K562 (cell line): ENCODE measurements at regions not wholly inside any gene's neighbourhood (a gene's known extent, or its start where the extent isn't known, plus 50 kb on each side); places are given as distances from the start of the nearest gene placed in this dataset.
A peak's percentile ranks its signal among the peaks of the same experiment; 100 is the strongest.

Experiments used
- ARID2 ChIP-seq: fragments of 450-650 bp; IDR thresholded peaks from 2 replicates; pipeline ENCODE4 v1.6.1; 2017; ENCODE audit warnings: antibody characterized with exemption, mild to moderate bottlenecking
- CHD2 ChIP-seq: IDR thresholded peaks from 2 replicates; pipeline ENCODE4 v1.6.1; 2011; ENCODE audit warnings: low read depth, low read length
- HMG20A ChIP-seq: fragments of 450-650 bp; formaldehyde crosslinking; conservative IDR thresholded peaks from 2 replicates; pipeline ENCODE4 v1.4.0; 2020; ENCODE audit warnings: mild to moderate bottlenecking, mixed read lengths
- HNRNPUL1 ChIP-seq: fragments of 200-400 bp; formaldehyde crosslinking; IDR thresholded peaks from 2 replicates; pipeline ENCODE4 v1.6.1; 2017; ENCODE audit warnings: low read length
- KDM4B ChIP-seq, 2 experiments: fragments of 450-650 bp in 1 of 2; sonication (generic) in 1 of 2; IDR thresholded peaks; 2 replicates each; pipeline ENCODE4 v1.6.1; 2016 to 2017; ENCODE audit warnings: borderline replicate concordance in 2 of 2, antibody characterized with exemption in 1 of 2, low read depth in 1 of 2, mild to moderate bottlenecking in 1 of 2
- PHF21A ChIP-seq: fragments of 450-650 bp; IDR thresholded peaks from 2 replicates; pipeline ENCODE4 v1.6.1; 2017; ENCODE audit warnings: low read depth, borderline replicate concordance
- PRPF4 ChIP-seq: fragments of 200-400 bp; formaldehyde crosslinking; IDR thresholded peaks from one replicate; pipeline ENCODE4 v1.6.1; 2017; ENCODE audit warnings: low read length, low read depth, mild to moderate bottlenecking; ENCODE audit not compliant: insufficient read depth, poor library complexity, severe bottlenecking
- SRSF1 ChIP-seq: fragments of 200-400 bp; formaldehyde crosslinking; IDR thresholded peaks from 2 replicates; pipeline ENCODE4 v1.6.1; 2017; ENCODE audit warnings: mild to moderate bottlenecking, low read depth, low read length, moderate library complexity
- U2AF2 ChIP-seq: fragments of 200-400 bp; formaldehyde crosslinking; optimal IDR thresholded peaks from 2 replicates; pipeline ENCODE3; 2017; ENCODE audit warnings: low read depth, mild to moderate bottlenecking, low read length
- ZC3H11A ChIP-seq: IDR thresholded peaks from 2 replicates; pipeline ENCODE4 v1.6.1; 2012; ENCODE audit warnings: low read depth, low read length, improper control_type of control experiment
- ZNF134 ChIP-seq: fragments of 250-450 bp; sonication (Bioruptor Pico); conservative IDR thresholded peaks from 2 replicates; pipeline ENCODE4 v1.4.0; 2020
- TF ChIP-seq, protein P1 (sequence below): fragments of 250-450 bp; sonication (Bioruptor Pico); IDR thresholded peaks from 2 replicates; pipeline ENCODE4 v1.9.0; 2021; ENCODE audit warnings: mild to moderate bottlenecking
- TF ChIP-seq, protein P2 (sequence below): fragments of 450-650 bp; formaldehyde crosslinking; conservative IDR thresholded peaks from 2 replicates; pipeline ENCODE4 v1.4.0; 2022; ENCODE audit warnings: mild to moderate bottlenecking, missing genetic modification characterization
- TF ChIP-seq, protein P3 (sequence below), 2 experiments: fragments of 450-650 bp in 1 of 2; sonication (generic) in 1 of 2; formaldehyde crosslinking in 1 of 2; IDR thresholded peaks in 1 of 2; conservative IDR thresholded peaks in 1 of 2; 2 replicates each; pipeline versions ENCODE4 v1.6.1 to v1.8.1; 2016 to 2023; ENCODE audit warnings: mild to moderate bottlenecking in 2 of 2, moderate library complexity in 2 of 2, inconsistent platforms in 1 of 2, missing genetic modification reagents in 1 of 2
- TF ChIP-seq, protein P4 (sequence below): sonication (generic); formaldehyde crosslinking; IDR thresholded peaks from 2 replicates; pipeline ENCODE4 v1.4.0; 2020; ENCODE audit warnings: mild to moderate bottlenecking, missing genetic modification reagents
- TF ChIP-seq, protein P5 (sequence below): sonication (generic); formaldehyde crosslinking; IDR thresholded peaks from 2 replicates; pipeline ENCODE4 v1.8.1; 2022; ENCODE audit warnings: missing genetic modification reagents

DNA sequence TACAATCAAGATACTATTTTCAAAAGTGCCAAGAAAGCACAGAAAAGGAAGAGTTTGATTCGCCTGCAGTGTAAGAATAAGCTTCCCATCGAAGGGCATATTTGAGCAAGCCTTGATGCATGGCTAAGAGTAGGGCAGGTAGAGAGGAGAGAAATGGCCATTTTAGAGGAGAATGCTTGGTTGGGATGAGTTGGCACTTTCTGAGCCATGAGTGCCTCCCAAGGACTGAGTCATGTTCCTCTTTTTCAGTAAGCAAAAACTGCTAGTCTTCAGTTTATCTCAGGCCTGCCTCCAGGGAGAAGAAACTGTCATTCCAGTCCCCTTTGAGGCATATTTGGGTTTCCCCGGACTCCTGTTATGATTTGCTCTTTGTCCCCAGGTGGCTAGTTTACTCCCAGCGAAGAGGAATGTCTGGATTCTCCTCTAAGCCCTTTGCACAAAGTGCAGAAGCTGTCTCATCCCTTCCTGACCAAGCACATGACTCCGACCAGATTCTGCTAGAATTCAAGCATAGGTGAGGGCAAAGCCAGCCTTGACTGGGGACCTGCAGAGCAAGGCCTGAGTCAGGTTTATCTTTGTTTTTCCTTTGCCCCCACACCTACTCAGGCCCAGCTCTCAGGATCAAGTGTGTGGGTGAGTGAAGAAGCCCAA lies 115.2 kb downstream of the TTC32 start (continued):
- TF ChIP-seq, protein P1, sequence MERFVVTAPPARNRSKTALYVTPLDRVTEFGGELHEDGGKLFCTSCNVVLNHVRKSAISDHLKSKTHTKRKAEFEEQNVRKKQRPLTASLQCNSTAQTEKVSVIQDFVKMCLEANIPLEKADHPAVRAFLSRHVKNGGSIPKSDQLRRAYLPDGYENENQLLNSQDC (CRISPR knock-in tag): no peak
- TF ChIP-seq ZNF134 (CRISPR knock-in tag): no peak
- TF ChIP-seq HMG20A (CRISPR knock-in tag): no peak
- TF ChIP-seq KDM4B (IDR thresholded peaks at IDR 0.05; ENCODE audit: borderline replicate concordance in 2 of 2, low read depth in 1 of 2): no peak
- TF ChIP-seq CHD2: no peak
- no peak for TF ChIP-seq SRSF1
- TF ChIP-seq ARID2: no peak
- no peak for TF ChIP-seq ZC3H11A
- TF ChIP-seq, protein P2, sequence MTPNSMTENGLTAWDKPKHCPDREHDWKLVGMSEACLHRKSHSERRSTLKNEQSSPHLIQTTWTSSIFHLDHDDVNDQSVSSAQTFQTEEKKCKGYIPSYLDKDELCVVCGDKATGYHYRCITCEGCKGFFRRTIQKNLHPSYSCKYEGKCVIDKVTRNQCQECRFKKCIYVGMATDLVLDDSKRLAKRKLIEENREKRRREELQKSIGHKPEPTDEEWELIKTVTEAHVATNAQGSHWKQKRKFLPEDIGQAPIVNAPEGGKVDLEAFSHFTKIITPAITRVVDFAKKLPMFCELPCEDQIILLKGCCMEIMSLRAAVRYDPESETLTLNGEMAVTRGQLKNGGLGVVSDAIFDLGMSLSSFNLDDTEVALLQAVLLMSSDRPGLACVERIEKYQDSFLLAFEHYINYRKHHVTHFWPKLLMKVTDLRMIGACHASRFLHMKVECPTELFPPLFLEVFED: no peak
- no peak for TF ChIP-seq PRPF4
- TF ChIP-seq, protein P3, sequence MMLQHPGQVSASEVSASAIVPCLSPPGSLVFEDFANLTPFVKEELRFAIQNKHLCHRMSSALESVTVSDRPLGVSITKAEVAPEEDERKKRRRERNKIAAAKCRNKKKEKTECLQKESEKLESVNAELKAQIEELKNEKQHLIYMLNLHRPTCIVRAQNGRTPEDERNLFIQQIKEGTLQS (IDR thresholded peaks at IDR 0.05): peak; percentile 77
- TF ChIP-seq, protein P3 (CRISPR knock-in tag; conservative IDR thresholded peaks at IDR 0.05): no peak
- TF ChIP-seq U2AF2: no peak
- TF ChIP-seq PHF21A: no peak
- no peak for TF ChIP-seq HNRNPUL1
- TF ChIP-seq, protein P4, sequence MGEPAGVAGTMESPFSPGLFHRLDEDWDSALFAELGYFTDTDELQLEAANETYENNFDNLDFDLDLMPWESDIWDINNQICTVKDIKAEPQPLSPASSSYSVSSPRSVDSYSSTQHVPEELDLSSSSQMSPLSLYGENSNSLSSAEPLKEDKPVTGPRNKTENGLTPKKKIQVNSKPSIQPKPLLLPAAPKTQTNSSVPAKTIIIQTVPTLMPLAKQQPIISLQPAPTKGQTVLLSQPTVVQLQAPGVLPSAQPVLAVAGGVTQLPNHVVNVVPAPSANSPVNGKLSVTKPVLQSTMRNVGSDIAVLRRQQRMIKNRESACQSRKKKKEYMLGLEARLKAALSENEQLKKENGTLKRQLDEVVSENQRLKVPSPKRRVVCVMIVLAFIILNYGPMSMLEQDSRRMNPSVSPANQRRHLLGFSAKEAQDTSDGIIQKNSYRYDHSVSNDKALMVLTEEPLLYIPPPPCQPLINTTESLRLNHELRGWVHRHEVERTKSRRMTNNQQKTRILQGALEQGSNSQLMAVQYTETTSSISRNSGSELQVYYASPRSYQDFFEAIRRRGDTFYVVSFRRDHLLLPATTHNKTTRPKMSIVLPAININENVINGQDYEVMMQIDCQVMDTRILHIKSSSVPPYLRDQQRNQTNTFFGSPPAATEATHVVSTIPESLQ: no peak
- TF ChIP-seq, protein P5, sequence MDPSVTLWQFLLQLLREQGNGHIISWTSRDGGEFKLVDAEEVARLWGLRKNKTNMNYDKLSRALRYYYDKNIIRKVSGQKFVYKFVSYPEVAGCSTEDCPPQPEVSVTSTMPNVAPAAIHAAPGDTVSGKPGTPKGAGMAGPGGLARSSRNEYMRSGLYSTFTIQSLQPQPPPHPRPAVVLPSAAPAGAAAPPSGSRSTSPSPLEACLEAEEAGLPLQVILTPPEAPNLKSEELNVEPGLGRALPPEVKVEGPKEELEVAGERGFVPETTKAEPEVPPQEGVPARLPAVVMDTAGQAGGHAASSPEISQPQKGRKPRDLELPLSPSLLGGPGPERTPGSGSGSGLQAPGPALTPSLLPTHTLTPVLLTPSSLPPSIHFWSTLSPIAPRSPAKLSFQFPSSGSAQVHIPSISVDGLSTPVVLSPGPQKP: no peak
